Osteoblast (primary cell): ENCODE measurements at regions not wholly inside any gene's neighbourhood (a gene's known extent, or its start where the extent isn't known, plus 50 kb on each side); places are given as distances from the start of the nearest gene placed in this dataset.
A peak's percentile ranks its signal among the peaks of the same experiment; 100 is the strongest.
"Not testable (repeated sequence)": the region's sequence is repeated elsewhere in the genome, so short reads cannot be mapped to it uniquely, and the experiment has no call there.

Experiments
- DNase-seq: peaks from one replicate; pipeline ENCODE4 v3.0.0; 2011; ENCODE audit warnings: low spot score, mixed read lengths; ENCODE audit not compliant: insufficient read length; ENCODE audit errors: missing footprints
- H2AFZ ChIP-seq: 2 replicates; pipeline ENCODE4 v1.6.0; 2011; ENCODE audit warnings: mild to moderate bottlenecking, low read length
- H3K27ac ChIP-seq: 2 replicates; pipeline ENCODE4 v1.5.1; 2011; ENCODE audit warnings: mild to moderate bottlenecking, low read depth, low read length, moderate library complexity
- H3K27me3 ChIP-seq: 2 replicates; pipeline ENCODE4 v1.6.0; 2012; ENCODE audit warnings: mild to moderate bottlenecking, control low read depth, inconsistent platforms, low read length, moderate library complexity; ENCODE audit not compliant: insufficient read depth
- H3K36me3 ChIP-seq: 2 replicates; pipeline ENCODE4 v1.5.1; 2011; ENCODE audit warnings: mild to moderate bottlenecking, low read length, control low read depth, moderate library complexity; ENCODE audit not compliant: insufficient read depth
- H3K4me1 ChIP-seq: 2 replicates; pipeline ENCODE4 v1.5.1; 2011; ENCODE audit warnings: mild to moderate bottlenecking, low read length, control low read depth, moderate library complexity; ENCODE audit not compliant: insufficient read depth
- H3K4me2 ChIP-seq: 2 replicates; pipeline ENCODE4 v1.6.0; 2011; ENCODE audit warnings: mild to moderate bottlenecking, low read length; ENCODE audit not compliant: insufficient read depth
- H3K4me3 ChIP-seq: fragments of 200-600 bp; sonication (generic); 3 replicates; pipeline ENCODE4 v1.5.1; 2012; ENCODE audit warnings: mild to moderate bottlenecking, low read length, inconsistent platforms; ENCODE audit not compliant: insufficient read depth
- H3K79me2 ChIP-seq: 2 replicates; pipeline ENCODE4 v1.6.0; 2012; ENCODE audit warnings: mild to moderate bottlenecking, low read length, control low read depth, inconsistent platforms; ENCODE audit not compliant: insufficient read depth
- H3K9me3 ChIP-seq: 2 replicates; pipeline ENCODE4 v1.5.1; 2011; ENCODE audit warnings: low read depth, low read length, control low read depth
- H4K20me1 ChIP-seq: 2 replicates; pipeline ENCODE4 v1.6.0; 2012; ENCODE audit warnings: mild to moderate bottlenecking, low read length, control low read depth; ENCODE audit not compliant: insufficient read depth
- CTCF ChIP-seq: IDR thresholded peaks from 2 replicates; pipeline ENCODE4 v1.5.1; 2011; ENCODE audit warnings: mild to moderate bottlenecking, low read depth, low read length, moderate library complexity; ENCODE audit errors: extremely low read depth

DNA sequence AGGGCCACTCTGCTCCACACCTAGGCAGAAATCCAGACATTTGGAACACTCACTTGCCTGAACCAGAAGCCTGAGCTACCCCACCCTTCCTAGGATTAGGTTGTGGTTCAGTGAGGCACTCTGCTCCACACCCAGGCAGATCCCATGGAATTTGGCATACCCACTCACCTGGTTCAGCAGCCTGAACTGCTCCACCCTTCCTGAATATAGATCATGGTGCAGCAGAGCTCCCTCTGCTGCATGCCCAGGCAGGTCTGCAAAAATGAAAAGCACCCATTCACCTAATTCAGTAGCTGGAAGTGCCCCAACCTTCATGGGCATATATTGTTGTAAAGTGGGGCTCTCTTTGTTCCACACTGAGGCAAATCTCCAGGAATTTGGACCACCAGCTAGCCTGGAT is 185.1 kb upstream of the CNTNAP5 start:
- Histone ChIP-seq H3K4me3 (no peak overlapping the region), H3K4me2 (no peak overlapping the region), H3K9me3 (peaks cover 3% of the 10 kb centered on the region), H2AFZ (no peak overlapping the region), H3K27ac (no peak overlapping the region), H3K27me3 (no peaks in the 10 kb centered on the region), H3K4me1 (no peaks in the 10 kb centered on the region), H4K20me1 (no peaks in the 10 kb centered on the region), H3K79me2 (no peaks in the 10 kb centered on the region), H3K36me3 (no peaks in the 10 kb centered on the region)
- no peak for DNase-seq
- no peak for TF ChIP-seq CTCF

GRCh38 chr2:123840574-123840973 is 184.5 kb upstream of the CNTNAP5 start:
- H4K20me1 ChIP-seq: no peaks in the 10 kb centered on the region
- H3K9me3 ChIP-seq: peaks cover 3% of the 10 kb centered on the region
- no peak for DNase-seq
- H2AFZ ChIP-seq: no peak overlapping the region
- no peak overlapping the region for H3K27ac ChIP-seq
- H3K36me3 ChIP-seq: no peaks in the 10 kb centered on the region
- no peak overlapping the region for H3K4me2 ChIP-seq
- no peaks in the 10 kb centered on the region for H3K4me1 ChIP-seq
- H3K79me2 ChIP-seq: no peaks in the 10 kb centered on the region
- TF ChIP-seq CTCF: no peak
- no peak overlapping the region for H3K4me3 ChIP-seq
- no peaks in the 10 kb centered on the region for H3K27me3 ChIP-seq

DNA sequence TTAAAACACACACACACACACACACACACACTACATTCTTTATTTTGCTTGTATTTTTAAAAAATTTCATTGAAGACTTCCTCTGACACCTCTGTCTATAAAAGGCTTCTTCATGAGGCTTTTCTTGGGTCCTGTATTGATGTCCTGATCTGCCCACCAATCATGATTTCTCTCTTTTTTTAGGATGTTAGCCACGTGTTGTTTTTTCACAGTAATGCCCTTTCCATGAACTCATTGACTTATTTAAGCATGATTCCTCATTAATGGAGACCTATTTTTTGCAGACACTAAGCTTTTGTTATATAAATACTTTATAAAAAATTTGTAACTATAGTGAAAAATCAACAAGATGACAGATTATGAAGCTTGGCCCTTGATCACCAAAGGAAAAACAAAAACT is 173.8 kb upstream of the CNTNAP5 start:
- no peak overlapping the region for H3K4me2 ChIP-seq
- no peak overlapping the region for H3K27ac ChIP-seq
- no peaks in the 10 kb centered on the region for H3K4me1 ChIP-seq
- no peaks in the 10 kb centered on the region for H4K20me1 ChIP-seq
- H2AFZ ChIP-seq: no peak overlapping the region
- DNase-seq: peak; percentile 18
- H3K79me2 ChIP-seq: no peaks in the 10 kb centered on the region
- no peak overlapping the region for H3K4me3 ChIP-seq
- H3K9me3 ChIP-seq: no peaks in the 10 kb centered on the region
- no peaks in the 10 kb centered on the region for H3K27me3 ChIP-seq
- no peak for TF ChIP-seq CTCF
- H3K36me3 ChIP-seq: no peaks in the 10 kb centered on the region

GRCh38 chr2:123853161-123853560 is 171.9 kb upstream of the CNTNAP5 start:
- Histone ChIP-seq H3K27me3 (no peaks in the 10 kb centered on the region), H4K20me1 (no peaks in the 10 kb centered on the region), H3K4me2 (no peak overlapping the region), H3K79me2 (no peaks in the 10 kb centered on the region), H3K36me3 (no peaks in the 10 kb centered on the region), H3K4me3 (no peak overlapping the region), H3K4me1 (no peaks in the 10 kb centered on the region), H2AFZ (no peak overlapping the region), H3K9me3 (no peaks in the 10 kb centered on the region), H3K27ac (no peak overlapping the region)
- TF ChIP-seq CTCF: no peak
- no peak for DNase-seq

GRCh38 chr2:123859031-123859430 is 166.1 kb upstream of the CNTNAP5 start:
- not testable (repeated sequence) for H3K36me3 ChIP-seq, H3K27me3 ChIP-seq, H3K27ac ChIP-seq, H2AFZ ChIP-seq, DNase-seq, H3K4me3 ChIP-seq, H4K20me1 ChIP-seq, H3K4me1 ChIP-seq, H3K9me3 ChIP-seq, H3K4me2 ChIP-seq, H3K79me2 ChIP-seq
